ENCODE measurements at regions not wholly inside any gene's neighbourhood (a gene's known extent, or its start where the extent isn't known, plus 50 kb on each side); places are given as distances from the start of the nearest gene placed in this dataset.
"Not testable (repeated sequence)": the region's sequence is repeated elsewhere in the genome, so short reads cannot be mapped to it uniquely, and the experiment has no call there.

- intact Hi-C loops (cut with DNase I) = no loop called here
- 37 to 47% (median 41%) methylated on average over 3 of the region's 3 CpGs for WGBS, 3 donors
- Histone ChIP-seq H3K27me3 (ENCODE audit: insufficient read depth in 3 of 3, low read length in 2 of 3) (no peaks in the 10 kb centered on the region), H3K4me3 (no peak overlapping the region), H3K27ac (no peak overlapping the region), H3K36me3 (ENCODE audit: insufficient read depth in 1 of 2, low read depth in 1 of 2) (no peaks in the 10 kb centered on the region), H3K4me1 (no peaks in the 10 kb centered on the region), H3K9me3 (no peaks in the 10 kb centered on the region)
- TF ChIP-seq, protein P1, sequence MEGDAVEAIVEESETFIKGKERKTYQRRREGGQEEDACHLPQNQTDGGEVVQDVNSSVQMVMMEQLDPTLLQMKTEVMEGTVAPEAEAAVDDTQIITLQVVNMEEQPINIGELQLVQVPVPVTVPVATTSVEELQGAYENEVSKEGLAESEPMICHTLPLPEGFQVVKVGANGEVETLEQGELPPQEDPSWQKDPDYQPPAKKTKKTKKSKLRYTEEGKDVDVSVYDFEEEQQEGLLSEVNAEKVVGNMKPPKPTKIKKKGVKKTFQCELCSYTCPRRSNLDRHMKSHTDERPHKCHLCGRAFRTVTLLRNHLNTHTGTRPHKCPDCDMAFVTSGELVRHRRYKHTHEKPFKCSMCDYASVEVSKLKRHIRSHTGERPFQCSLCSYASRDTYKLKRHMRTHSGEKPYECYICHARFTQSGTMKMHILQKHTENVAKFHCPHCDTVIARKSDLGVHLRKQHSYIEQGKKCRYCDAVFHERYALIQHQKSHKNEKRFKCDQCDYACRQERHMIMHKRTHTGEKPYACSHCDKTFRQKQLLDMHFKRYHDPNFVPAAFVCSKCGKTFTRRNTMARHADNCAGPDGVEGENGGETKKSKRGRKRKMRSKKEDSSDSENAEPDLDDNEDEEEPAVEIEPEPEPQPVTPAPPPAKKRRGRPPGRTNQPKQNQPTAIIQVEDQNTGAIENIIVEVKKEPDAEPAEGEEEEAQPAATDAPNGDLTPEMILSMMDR (IDR thresholded peaks at IDR 0.05) = no peak
- no peak for ATAC-seq
- no peak for DNase-seq
These were observed 1348.0 kb downstream of the RAPGEF2 start for GRCh38 chr4:160450876-160451275.

- H3K36me3 ChIP-seq (ENCODE audit: insufficient read depth in 1 of 2, low read depth in 1 of 2); ATAC-seq; H3K27me3 ChIP-seq (ENCODE audit: insufficient read depth in 3 of 3, low read length in 2 of 3); H3K9me3 ChIP-seq; DNase-seq; intact Hi-C loops (cut with DNase I); H3K4me3 ChIP-seq; H3K27ac ChIP-seq; H3K4me1 ChIP-seq: not testable (repeated sequence)
- WGBS, 3 donors = 91 to 94% (median 92%) methylated on average over 32 to 39 of the region's 39 CpGs
These were observed 1379.1 kb downstream of the RAPGEF2 start for GRCh38 chr4:160481696-160482690.

- DNase-seq (no peak), ATAC-seq (no peak)
- TF ChIP-seq, protein P1 (IDR thresholded peaks at IDR 0.05) = no peak
- 81 to 89% (median 84%) methylated on average over 1 of the region's 1 CpG for WGBS, 3 donors
- intact Hi-C loops (cut with DNase I) = no loop called here
- no peak overlapping the region for H3K27ac ChIP-seq
- H3K4me1 ChIP-seq = no peaks in the 10 kb centered on the region
- no peaks in the 10 kb centered on the region for H3K36me3 ChIP-seq (ENCODE audit: insufficient read depth in 1 of 2, low read depth in 1 of 2)
- no peak overlapping the region for H3K4me3 ChIP-seq
- H3K9me3 ChIP-seq = no peaks in the 10 kb centered on the region
- no peaks in the 10 kb centered on the region for H3K27me3 ChIP-seq (ENCODE audit: insufficient read depth in 3 of 3, low read length in 2 of 3)
These were observed 1382.3 kb downstream of the RAPGEF2 start for GRCh38 chr4:160485071-160485687.

DNA sequence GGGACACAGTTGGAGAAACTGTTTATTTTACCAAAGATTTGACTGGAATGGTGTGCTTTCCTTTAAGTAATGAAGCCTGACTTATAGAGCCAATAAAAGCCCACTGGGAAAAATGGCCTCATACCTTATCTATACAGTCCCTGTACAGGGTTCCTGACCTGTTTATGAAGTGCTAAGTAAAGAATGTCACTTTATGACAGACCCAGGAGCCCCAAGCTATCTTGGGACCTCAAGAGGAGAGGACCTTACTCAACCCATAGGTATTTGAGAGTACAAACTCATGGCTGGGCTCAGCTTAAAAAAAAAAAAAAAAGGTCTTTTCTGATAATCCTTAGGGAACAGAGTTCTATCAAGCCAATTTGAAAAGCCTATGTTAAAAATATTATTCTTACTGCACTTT is 1389.3 kb downstream of the RAPGEF2 start:
- intact Hi-C loops (cut with DNase I) = no loop called here

GRCh38 chr4:160493206-160493605 is 1390.3 kb downstream of the RAPGEF2 start:
- Histone ChIP-seq H3K4me3 (no peak overlapping the region), H3K36me3 (ENCODE audit: insufficient read depth in 1 of 2, low read depth in 1 of 2) (no peaks in the 10 kb centered on the region), H3K27ac (no peak overlapping the region), H3K4me1 (no peaks in the 10 kb centered on the region), H3K9me3 (no peaks in the 10 kb centered on the region), H3K27me3 (ENCODE audit: insufficient read depth in 3 of 3, low read length in 2 of 3) (no peaks in the 10 kb centered on the region)
- TF ChIP-seq, protein P1 (IDR thresholded peaks at IDR 0.05) = no peak
- ATAC-seq (no peak), DNase-seq (no peak)
- intact Hi-C loops (cut with DNase I) = no loop called here
- 88 to 97% (median 92%) methylated on average over 1 of the region's 1 CpG for WGBS, 3 donors

More for the DNA sequence above, 1389.3 kb downstream of the RAPGEF2 start:
- TF ChIP-seq, protein P1 (IDR thresholded peaks at IDR 0.05) = no peak
- no peak for DNase-seq
- Histone ChIP-seq H3K4me1 (no peaks in the 10 kb centered on the region), H3K27me3 (ENCODE audit: insufficient read depth in 3 of 3, low read length in 2 of 3) (no peaks in the 10 kb centered on the region), H3K36me3 (ENCODE audit: insufficient read depth in 1 of 2, low read depth in 1 of 2) (no peaks in the 10 kb centered on the region), H3K4me3 (no peak overlapping the region), H3K9me3 (no peaks in the 10 kb centered on the region), H3K27ac (no peak overlapping the region)
- no peak for ATAC-seq
